Activated CD8-positive, alpha-beta memory T cell treated with anti-CD3 and anti-CD28 coated beads, Interleukin-2, amount 50 U/mL, for 1 hour (primary cell): ENCODE measurements at regions not wholly inside any gene's neighbourhood (a gene's known extent, or its start where the extent isn't known, plus 50 kb on each side); places are given as distances from the start of the nearest gene placed in this dataset.

ENCODE experiments used
- DNase-seq: peaks from one replicate; pipeline ENCODE4 v3.0.0-alpha.2; 2020; ENCODE audit errors: extremely low read depth

DNA sequence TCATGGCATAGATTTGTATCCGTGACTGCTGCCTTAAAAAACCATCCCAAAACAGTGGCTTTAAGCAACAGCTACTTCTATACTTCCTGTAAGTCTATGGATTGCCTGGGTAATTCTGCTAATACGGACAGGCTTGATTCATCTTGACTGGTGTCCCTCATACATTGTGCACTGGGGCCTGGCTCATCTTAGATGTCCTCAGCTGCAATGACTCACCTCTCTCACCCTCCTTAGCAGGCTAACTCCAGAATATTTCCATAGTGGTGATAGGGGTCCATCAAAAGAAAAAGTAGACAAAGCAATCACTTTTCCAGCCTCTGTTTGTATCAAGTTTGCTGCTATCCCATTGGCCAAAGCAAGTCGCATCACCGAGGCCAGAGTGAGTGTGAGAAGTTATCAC is 409.1 kb upstream of the KAZN start:
- no peak for DNase-seq

DNA sequence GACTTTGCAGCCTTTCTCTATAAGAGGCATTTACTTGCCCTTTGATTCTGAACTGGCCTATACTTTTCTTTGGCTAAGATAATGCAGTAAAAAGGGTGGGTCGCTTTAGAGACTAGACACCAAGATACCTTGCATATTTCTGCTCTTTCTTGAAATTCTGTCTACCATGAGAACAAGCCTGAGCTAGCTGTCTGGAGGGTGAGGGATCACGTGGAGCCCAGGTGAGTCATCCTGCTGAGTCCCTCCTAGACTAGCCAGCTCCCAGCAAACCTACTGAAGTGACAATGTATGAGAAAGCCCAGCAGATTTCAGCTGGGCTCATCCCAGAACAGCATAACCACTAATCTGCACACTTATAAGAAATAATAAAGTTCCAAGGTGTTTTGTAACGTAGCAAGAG is 408.0 kb upstream of the KAZN start:
- DNase-seq, result no peak

DNA sequence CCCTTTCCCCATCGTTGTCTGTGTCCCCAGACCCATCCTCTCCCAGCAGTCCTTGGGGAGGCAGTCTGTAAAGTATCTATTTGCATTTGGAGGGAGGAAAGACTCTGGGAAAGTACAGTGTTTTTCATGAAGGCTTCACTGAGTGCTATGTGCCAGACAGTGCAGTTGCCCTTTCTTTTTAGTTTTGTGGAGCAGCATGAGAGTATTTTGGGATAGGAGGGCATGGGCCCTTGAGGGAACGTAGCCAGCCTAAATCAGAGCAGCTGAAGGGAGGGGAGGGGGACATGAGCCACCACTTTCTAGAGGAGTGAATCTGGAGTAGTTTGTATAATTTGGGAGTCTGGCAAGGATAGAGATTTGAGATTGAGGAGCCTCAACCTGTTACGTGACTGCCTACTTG is 404.0 kb upstream of the KAZN start:
- DNase-seq, result no peak

DNA sequence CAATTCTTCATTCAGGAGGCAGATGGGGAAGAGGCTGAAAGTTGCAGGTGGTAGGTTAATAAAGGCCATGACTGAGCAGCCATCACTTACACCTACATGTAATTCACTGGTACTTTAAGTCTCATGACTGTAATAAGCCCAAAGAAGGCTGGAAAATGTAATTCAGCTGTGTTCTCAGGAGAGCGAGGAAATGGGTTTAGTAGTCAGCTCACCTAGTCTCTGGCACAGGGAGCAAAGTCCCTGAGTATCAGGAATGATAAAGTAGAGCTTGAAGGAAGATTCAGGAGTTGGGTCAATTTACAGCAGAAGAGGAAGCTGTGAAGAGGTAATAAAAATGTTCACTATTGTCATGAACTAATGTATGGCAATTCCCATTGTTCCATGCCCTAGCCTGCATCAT is 393.4 kb upstream of the KAZN start:
- no peak for DNase-seq

DNA sequence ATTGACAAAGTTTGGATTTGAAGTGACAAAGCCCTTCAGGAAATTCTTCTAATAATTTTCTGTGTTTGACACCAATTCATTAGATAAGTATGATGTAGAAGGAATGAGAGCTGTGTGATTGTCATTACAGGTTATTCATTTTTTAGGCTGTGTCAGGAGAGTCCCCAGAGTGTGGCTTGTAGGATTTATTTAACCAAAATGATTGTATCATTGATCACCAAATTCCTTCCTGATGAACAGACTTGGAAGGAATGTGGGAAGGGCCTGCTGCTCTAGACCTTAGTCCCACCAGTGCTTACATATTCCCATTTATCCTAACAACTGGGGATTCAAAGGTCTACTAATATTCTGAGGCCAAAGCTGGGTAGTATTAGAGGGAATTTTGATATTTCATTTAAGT is 383.3 kb upstream of the KAZN start:
- no peak for DNase-seq

DNA sequence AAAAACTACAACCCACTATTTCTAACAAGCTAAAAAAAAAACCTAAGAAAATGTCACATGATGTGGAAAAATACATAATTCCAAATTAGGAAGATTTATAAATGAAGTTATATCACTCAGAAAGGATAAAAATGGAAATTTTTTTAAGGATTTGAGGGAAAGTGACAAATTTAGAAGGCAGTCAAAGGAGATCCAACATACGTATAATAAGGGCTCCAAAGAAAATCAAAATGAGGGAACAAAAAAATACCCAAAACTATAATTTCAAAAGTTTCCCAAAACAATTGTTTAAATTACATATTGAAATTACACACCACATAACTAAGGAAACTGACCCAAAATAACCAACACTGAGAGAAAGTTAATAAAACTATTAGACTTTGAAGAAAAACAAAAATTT is 381.1 kb upstream of the KAZN start:
- no peak for DNase-seq

DNA sequence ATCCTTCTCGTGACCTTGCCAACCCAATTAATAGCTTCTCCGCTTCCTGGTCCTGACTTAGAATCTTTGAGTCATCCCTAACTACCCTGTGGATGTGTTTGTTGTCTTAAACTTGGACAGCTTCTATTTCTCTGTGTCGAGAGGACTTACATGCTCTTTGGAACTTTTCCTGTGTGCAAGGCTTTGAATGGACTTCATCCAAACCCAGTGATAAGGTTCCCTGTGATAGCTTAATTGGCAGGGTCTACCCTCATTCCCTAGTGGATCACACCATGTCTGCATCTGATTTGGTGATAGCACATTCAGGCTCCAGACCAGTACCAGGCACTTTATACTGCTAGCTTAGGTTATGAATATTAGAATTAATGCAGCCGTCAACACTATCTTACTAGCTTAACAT is 378.2 kb upstream of the KAZN start:
- DNase-seq, result no peak

DNA sequence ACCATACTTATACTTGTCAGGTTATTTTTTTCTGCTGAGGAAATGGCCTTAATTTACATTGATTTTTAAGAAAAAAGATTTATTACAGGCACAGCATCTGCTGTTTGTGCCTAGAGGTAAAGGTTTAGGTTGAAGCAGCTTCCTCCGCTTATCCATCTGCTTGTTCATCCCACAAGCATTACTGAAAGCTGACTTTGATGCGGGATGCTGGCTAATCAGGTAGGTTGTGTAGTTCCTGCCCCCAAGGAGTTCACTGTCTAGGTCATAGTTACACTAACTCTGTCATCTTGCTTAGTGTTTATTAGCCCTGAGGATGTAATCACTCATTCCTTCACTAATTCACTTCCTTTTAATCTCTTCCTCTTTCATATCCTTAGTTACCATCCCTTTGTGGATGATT is 377.7 kb upstream of the KAZN start:
- no peak for DNase-seq

DNA sequence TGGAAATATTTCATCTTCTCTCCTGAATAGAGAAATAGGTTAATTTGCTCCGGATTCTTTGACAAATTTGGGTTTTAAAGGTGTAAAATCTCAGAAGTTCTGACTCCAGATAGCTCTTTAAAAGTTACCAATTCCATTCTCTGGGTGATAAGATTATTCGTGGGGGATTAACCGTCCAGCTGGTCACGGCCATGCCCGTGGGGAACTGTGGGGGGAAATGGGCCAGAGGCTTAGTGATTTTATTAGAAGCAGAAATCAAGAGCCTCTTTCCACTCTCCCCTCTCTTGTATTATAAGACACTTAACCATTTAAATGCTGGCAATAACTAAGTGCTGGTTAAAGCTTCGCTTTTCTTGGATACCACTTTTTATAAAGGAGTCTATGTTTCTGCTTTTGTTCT is 376.4 kb upstream of the KAZN start:
- no peak for DNase-seq

DNA sequence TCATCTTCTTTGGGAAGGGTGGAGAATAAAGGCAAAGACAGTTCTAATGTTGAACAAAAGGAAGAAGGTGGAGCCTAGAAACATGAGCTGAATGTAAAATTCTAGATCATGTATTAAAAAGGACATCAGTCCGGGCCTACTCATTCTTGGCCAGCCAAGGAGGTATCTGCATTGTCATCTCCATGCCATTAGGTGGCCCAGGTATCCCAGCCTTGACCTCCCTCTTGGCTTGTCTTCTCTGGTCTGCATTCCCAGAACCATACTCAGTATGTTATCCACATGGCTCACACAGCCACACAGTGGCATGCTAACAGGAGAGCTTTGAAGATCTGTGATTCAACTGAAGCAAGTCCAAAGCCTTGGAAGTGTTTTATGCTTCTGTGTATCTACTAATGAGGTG is 369.8 kb upstream of the KAZN start:
- DNase-seq, result no peak

DNA sequence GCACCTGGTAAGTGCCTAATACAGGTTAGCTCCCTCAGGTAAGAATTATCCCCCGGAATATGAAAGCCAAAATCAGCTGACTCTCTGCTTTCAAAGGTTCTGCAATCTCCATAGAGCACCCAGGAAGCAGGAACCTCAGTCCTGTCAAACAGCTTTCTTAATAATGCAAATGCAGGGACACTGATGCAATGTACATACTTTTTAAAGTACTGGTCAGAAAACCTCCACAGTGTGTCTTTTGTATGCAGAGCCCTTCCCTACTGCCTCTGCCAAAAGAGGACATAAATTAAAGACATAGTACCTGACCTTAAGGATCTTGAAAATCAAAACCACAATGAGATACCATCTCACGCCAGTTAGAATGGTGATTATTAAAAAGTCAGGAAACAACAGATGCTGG is 365.0 kb upstream of the KAZN start:
- DNase-seq, result no peak

DNA sequence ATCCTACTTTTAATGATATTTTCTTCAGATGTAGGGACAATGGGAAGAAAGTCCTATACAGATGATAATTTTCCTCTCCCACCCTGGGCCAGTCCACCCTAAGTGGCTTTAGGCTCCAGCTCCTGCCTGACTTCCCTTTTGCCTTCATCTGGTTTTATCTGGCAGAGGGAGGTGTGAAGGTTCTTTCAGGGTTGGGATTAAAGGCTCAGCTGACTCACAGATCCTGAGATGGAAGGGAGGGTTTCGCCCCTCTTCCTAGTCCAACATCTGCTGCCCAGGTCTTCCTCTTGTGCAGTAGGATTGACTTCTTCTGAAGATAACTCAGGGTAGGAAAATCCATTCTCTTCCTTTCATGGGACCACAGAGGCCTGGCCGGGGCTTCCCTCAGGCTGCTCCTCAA is 362.4 kb upstream of the KAZN start:
- DNase-seq, result no peak

DNA sequence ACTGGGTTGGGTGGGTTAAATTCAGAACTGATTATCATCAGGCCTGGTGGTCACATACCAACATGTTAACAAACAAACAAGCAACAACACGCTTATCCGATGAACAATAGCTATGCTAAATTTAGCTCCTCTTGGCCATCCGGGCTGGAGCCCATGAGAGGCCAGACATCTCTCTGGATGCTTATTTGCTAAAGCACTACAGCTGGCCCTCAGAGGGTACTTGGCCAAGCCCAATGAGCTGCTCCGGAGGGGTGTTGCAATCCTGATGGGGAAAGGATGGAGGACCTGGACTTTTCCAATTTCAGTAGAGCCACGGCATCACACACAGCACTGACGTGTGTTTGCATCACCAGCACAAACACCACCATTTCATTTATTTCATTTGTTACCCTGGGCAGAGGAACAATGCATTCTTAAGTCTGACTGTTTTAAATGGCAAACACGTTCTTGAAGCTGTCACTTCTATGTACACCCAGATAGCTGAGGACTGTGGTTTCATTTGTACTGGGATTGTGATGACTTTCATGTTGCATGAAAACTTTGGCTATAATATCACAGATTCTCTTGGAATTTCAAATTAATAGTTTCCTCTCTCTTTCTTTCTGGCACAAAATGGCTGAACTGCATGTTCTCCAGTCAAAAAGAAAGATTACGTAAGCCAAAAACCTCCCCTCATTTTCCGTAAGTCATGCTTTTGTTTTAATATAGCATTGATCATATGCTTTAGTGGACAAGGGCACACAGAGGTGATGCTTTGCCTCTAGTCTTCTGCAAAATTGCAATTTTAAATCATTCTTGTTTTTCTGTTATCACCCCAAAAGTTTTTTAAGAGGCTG is 359.8 kb upstream of the KAZN start:
- no peak for DNase-seq

DNA sequence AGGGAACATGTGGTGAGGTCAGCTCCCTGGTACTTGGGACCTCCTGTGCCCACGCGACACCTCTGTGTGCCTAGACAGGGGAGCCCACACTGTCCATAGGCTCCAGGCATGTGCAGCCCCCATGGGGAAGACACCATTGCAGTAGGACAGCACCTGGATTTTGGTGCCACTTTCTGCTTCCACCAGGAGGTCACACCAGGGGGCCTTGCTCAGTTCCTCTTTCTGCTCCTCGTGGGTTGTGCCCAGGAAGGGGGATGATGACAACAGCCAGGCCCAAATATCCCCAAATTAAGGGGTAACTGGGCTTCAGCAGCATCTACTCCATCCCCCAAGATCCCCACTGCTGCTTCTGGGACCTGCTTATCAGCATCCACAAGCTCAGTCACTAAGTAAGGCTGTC is 358.2 kb upstream of the KAZN start:
- no peak for DNase-seq

DNA sequence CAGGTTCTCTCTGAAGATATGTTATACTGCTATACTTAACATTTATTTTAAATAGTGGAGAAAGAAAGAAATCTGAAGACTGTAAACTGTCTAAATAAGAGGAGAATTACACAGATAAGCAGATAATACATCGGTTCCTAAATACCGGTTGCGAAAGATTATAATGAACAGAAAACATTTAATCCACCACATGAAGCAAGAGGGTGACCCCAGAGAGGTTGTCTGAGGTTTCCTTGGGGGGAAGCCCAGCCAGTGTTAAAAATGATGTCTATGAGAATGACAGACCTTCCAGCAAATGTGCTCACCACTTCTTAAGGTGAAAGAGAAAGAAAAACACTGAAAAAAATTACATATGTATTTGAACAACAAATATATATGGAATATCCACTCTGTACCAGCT is 356.4 kb upstream of the KAZN start:
- no peak for DNase-seq

DNA sequence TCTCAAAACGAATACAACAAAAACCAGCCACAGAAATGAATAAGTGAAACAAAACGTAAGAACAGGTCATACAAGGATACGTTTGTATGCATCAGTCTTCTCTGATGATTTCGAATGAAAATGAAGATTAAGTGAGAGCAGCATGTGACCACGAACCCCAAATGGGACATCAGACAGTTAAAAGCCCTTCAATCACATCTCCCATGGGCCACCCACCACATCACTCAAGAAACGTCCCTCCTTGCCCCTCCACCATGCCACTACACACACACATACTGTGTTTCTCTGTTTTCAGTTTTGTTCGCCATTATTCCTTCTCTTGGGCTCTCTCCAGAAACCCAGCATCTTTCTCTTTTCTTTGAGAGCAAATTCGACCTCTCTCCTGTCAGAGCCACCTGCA is 355.6 kb upstream of the KAZN start:
- no peak for DNase-seq

DNA sequence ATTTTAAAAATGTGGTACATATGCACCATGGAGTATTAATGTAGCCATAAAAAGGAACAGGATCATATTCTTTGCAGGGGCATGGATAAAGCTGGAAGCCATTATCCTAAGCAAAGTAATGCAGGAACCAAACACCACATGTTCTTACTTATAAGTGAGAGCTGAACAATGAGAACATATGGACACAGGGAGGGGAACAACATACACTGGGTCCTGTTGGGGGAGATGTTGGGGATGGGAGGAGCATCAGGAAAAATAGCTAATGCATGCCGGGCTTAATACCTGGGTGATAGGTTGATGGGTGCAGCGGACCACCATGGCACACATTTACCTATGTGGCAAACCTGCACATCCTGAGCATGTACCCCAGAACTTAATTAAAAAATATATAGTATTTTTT is 352.5 kb upstream of the KAZN start:
- no peak for DNase-seq

DNA sequence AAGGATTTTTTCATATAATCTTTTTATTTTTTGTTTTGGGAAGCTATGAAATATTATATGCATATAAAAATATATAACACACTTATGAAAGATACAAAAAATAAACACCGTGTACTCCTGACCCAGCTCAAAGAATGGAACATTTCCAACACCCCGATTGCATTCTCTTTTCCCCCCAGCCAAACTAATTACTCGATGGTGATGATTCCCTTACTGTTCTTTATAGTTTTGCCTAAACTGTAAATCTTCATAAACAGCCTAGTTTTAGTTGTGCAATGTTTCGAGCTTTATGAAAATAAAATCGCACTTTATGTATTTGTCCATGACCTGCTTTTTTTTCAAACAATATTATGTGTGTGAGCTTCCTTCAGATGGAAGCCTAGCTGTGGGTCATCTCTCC is 352.0 kb upstream of the KAZN start:
- no peak for DNase-seq

DNA sequence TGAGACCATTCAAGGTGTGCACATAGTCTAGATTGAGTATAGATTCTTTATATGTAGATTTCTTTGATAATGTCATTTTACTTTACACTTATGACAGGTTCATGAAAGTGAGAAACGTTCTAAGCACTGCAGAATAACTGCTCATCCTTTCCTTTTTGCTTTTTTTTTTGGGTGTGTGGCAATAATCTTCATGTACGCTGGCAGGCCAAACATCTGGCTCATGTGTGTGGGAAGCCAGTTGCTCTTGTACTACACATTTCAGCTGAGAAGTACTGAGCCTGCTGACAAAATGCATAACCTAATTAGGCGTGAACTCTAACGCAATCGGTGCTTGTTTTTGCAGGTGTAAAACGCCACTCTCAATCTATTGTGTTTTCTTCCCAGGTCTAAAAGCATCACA is 350.8 kb upstream of the KAZN start:
- DNase-seq, result no peak

DNA sequence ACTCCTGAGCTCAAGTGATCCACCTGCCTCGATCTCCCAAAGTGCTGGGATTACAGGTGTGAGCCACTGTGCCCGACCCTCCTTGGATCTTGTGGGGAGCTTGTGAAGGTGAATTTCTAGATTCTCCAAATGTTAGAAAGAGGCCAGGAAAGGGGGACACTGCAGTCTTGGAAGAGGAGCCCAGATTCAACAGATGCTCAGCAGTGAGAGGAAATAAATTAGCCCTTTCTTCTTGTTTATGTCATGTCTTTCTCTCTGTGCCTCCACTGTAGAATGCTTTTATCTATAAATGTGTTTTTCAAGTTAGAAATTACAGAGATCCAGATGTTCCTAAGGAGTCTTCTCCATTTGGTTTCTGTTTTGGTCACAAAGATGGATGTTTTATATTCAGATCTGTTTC is 346.6 kb upstream of the KAZN start:
- no peak for DNase-seq

DNA sequence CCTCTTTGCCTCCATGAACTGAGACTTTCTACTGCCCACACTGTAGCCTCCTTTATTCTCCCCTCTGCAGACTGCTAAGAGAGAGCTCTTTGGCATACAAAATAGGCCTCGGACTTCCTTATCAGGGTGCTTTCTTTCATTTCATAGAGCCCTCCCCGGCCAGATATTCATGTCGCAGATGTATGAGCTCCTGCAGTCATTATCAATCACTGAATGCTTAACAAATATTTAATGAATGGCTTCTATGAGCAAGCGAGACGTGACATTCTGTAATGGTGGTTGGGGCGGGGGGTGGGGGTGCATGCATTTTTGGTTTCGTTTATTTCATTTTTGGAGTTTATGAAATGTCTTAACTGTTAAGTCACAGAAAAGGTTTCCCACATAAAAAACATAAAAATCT is 344.8 kb upstream of the KAZN start:
- DNase-seq, result no peak

DNA sequence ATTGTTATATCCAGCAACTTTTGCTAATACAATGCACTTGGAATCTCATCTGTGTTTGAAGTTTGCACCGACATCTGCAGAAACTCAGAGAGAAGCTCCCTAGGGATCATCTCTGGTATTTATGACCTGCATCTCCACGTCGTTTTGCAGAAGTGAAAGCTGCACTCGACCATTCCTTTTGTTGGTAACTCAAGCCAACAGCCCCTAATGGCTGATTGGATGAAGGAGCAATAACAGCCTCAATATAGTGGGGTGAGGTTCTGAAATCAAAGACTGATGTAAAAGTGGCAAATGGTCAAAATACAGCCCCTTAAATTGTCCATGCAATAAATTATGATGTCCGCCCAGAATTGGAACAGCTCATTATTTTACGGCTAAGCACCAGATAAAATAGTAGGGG is 344.2 kb upstream of the KAZN start:
- DNase-seq, result no peak

DNA sequence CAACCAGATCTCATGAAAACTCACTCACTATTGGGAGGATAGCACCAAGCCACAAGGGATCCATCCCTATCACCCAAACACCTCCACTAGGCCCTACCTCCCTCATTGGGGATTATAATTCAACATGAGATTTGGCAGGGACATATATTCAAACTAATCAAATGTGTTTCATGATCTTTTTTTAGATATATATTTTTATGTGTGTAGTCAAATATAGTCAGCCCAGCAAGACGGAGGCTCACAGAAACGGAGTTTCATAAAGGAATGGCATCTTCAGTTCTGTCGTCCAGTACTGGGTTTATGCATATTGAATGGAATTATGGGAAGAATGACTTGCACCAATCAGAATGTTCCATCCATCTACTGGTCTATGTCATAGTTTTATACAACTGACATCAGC is 343.3 kb upstream of the KAZN start:
- no peak for DNase-seq

DNA sequence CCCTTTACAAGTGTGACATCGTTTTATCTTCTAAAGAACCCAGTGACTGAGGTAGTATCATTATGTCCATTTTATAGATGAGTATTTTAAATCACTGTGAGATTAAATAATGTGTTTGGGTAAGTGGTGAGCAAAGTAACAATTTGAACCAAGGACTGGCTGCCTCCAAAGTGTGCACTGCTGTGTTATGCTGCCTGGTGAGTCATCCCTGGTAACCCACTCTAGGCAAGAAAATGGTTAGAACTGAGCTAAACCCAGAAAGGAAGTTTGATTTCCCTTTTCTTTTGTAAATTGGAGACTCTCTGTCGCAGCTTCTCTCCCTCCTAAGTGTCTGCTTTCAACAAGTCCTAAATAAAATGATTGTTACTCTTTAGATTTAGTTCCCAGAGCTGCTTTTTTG is 342.8 kb upstream of the KAZN start:
- DNase-seq, result no peak
